GM19372 (cell line): ENCODE measurements at regions not wholly inside any gene's neighbourhood (a gene's known extent, or its start where the extent isn't known, plus 50 kb on each side); places are given as distances from the start of the nearest gene placed in this dataset.
A peak's percentile ranks its signal among the peaks of the same experiment; 100 is the strongest.

Experiments used
- ATAC-seq: cut with Tn5 transposase; IDR thresholded peaks from one replicate; pipeline ENCODE4 v1.9.1; 2021; ENCODE audit warnings: mild to moderate bottlenecking, low read depth, moderate library complexity; ENCODE audit not compliant: unreplicated experiment

DNA sequence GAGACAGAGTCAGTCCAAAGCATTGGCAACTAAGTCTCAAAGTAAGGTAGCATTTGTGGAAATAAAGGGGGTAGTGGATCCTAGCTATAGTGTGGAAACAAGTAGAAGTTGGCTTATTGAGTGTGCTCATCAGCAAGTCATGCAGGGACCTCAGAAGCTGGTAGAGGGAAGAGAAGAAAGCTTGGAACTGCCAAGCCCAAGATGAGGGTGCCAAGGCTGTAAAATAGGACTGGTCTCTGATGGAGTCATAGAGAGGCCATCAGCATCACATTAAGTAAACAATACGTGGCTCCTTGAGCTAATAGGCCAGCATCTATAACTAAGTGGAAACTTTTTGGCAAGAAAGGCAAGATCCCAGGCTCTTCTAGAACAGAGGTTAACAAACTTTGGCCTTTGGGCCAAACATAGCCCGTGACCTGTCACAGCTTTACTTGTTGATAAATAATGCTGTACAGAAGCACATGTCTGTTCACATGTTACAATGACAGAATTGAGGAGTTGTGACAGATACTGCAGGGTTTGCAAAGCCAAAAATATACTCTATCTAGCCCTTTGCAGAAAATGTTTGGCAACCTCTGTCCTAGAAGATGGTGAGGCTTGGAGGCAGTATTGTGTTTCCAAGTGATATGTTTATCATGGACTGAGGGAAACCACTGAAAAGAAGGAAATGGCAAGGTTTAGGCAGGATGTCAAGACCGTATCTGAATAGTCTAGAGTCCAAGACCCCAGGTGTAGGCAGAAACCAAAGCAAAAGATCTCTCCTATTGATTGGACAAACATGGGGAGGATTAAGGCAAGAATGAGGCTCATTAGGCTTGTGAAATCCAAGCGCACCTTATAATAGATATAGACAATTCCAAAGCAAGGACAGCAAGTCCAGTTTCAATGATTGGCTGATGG lies 62.5 kb upstream of the CD44 start:
- ATAC-seq: no peak

DNA sequence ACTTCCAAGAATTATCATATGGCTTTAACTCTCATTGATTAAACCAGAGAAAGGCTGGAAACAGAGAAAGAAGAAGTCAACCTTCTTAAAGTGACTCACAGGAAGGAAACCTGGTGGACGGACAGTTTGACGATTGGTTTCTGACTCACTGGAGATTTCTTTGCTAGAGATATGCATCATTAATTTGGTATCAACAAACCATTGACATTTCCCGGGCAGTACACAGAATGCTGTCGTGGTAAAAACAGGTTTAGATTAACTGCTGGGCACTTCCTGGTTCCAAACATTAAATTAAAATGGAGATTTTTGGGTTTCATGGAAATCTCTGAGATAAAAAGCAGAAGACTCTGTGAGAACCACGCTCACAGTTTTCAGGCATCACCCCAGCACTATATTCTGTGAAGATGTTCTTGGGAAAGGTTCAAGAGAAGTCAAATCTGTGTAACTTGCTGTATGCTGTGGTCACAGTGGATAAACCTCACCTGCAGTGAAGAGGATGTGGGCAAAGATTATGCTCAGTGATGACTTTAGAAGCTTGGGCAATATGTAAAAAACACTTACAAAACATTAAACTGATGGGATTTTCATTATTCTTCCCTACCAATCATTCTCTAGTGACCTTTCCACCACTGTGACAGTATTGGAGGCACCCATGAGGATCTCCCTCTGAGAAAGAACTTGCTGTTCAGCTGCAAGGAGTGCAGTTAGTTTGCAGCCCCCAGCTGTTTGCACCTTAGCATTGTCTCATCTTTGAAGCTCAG lies 61.1 kb upstream of the CD44 start:
- peak; percentile 29 for ATAC-seq

DNA sequence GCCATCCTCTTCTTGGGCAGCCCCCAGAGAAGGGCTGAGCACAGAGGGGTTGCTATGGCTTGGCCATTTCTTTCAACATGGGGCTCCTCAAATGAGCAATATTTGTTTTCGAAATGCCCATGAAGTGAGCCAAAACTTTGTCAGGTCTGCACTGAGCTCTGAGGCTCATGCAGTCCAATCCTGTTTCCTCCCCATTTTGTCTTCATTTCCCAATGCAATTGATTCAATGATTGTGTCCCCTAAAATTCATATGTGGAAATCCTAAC lies 60.6 kb upstream of the CD44 start:
- ATAC-seq: no peak

DNA sequence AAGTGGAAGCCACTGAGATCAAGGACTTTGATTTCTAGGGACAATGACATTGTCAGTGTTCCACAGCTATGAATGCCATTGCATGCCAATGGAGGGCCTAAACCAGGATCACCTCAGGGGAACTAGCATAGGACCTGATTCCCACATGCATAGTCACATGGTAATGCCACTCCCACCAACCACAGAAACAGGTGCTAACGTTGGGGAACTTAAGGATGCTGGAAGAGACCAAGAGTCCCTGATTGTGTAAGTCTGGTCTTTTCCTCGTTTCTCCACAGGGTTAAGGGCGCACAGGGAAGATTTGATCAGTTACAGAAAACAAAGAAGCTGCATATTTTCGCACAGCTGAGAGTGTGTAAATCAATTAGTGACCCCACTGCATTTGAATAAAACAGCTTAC lies 59.4 kb upstream of the CD44 start:
- no peak for ATAC-seq

DNA sequence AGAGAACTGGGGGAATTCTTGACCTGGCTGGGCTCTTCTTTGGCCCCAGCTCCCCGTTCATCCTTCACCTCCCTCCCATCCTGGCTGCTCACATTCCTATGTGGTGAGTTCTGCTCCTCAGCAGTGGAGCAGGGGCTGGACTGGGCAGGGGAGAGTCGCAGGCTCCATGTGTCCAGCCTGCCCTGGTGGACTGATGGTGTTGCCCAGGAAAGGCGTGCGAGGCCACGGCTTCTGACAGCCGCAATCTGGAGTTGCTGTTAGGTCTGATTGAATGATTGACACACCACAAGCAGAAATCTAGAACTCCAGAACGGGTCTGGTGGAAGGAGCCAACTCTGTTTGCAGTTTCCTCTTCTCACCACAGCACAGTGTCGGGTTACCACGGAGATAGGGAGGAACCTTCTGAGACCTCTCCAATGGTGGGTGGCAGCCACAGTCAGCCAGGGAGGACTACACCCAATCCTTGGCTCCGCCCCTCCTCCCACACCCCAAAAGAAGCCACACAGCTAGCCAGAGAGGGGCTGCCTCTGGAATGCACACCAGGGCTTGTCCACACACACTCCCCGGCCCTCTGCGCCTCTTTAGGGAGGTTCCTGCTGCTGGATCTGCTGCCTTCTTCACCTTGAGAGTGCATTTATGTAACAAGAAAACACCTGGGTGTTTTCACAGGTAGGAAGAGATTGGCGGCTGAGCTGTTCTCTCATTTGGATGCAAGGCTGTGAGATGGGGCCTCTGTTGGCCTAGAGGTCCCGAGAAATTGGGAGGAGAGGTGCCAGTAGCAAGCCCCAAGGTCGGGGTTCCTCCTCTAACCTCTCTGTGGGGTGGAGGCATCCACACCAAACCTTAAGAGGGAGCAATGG lies 56.4 kb upstream of the CD44 start:
- peak; percentile 79 for ATAC-seq

DNA sequence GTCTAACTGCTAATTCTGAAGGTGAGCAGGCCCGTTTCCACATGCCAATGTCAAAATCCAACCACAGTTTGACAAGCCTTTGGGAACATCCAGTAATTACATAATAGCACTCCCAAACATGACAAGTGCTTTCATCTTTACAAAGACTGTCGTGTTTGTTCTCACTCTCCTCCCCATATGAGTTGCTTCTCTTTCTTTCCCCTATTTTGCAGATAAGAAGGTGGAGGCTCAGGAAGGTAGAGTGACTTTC lies 55.9 kb upstream of the CD44 start:
- no peak for ATAC-seq

DNA sequence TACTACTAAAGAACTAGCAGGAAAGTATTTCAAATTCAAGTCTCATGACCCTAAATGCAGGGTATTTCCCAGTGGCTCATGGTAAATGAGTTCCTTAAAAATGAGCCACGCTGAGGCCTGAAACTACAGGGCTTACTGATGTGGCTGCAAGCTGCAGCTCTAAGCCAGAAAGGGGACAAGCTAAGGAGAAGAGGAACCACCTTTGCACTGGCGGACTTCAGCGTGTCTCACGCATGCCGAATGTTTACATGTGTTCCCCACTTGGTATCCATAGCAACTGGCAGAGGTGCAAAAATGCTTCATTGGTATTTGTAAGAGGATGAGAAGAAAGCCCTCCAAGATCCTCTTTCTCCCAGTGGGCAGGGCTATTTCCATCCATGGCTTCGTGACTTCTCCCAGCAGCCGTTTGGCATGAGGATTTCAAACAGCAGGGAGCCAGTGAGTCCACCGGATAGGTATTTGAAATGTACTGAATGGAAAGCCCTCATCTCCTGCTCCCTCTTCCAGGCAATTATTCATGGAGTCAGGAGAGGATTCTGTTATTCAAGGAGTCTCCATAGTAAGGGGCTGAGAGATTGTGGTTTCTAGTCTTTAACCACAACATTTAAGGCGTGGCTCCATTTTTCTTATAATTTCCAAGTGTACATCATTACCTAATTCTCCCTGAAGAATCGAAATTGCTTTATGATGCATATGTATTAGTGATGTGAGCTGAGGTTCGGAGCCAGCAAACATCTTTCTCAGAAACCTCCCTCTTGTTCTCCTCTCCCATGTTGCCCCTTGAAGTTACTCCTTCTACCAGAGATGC lies 55.3 kb upstream of the CD44 start:
- ATAC-seq: peak; percentile 45

DNA sequence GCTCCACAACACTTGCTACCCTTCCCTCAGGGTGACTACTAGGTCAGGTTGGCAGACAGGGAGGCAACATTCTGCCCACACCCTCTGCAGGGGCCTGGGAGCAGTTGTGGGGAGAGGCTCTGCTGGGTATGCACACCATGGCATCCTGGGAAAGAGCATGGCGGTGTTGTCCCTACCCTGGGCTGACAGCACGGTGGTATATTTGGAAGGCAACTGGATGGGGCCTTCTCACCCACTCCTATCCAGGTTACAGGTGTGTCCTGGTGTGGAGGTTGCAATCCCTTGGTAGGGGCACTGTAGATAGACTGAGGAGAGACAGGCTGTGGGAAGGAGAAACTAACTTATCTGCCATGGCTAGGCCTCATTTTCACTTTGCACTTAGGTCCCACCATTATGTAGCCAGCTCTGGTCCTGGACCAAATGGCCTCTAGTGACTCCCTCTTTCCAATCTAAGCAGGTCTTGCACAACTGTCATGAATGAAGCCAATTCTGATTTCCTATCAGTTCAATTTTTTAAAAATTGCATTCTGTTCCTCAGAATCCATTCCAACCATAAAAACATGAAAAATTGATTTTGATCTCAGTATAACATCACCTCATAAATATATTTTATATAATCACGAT lies 54.0 kb upstream of the CD44 start:
- ATAC-seq: no peak

DNA sequence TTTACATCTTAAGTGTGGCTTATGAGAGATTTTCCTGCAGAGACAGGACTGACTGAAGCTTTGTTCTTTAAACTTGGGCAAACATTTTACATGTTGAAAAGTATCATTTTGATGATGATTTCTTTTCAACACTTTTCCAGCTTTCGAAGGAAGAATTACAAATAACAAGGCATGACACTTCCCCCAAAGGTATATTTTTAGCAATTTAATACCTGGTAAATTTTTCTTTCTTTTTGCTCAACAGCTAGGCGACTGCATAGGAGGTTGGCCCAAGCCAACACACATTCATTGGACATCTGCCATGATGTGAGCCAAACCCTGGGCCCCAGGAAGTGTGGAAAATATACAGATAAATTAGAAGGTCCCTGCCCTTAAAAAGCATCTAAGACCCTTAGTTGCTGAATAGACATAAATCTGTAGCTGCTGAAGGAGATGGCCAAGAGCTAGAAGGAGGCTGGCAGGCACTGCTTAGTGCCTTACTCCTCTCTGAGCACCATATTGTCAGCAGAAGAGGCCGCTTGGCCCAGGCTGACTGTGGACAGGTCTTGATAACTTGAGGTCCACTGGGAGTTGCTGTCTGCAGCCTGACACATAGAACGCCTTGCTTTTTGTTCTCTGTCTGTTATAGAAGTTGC lies 53.3 kb upstream of the CD44 start:
- no peak for ATAC-seq

DNA sequence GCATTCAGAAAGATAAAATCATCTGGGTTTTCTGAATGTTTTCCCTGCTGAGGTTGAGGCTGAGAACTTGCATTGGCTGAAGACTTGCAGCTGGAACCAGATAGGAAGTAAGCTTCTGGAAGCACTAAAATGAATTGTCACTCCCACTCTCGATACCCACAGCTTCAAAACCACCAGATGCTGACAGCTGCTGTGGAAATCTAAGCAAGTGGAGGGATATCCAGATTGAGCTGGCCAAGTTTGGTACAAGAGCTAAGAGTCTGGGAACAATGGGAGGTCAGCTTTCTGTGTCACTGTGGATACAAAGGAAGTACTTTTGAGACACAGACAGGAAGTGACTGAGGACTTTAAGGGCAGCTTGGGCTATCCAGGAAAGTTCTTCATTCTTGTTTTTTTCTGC lies 51.3 kb upstream of the CD44 start:
- ATAC-seq: no peak

DNA sequence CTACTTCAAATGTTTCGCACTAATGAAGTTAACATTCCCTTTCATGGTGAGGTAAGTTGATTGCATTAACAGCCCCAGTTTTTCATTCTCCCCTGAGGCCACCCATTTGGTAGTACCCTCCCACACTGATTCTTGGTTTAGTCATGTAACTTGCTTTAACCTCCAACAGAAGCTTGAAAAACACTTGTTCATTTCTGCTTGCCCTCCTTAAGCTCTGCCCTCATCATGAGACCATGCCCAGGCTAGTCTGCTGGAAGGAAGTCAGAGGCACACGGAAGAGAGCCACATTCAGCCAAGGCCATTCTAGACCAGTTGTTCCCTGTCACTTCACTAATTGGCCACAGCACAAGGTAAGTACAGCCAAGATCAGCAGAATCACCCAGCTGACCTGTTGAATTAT lies 50.7 kb upstream of the CD44 start:
- no peak for ATAC-seq

DNA sequence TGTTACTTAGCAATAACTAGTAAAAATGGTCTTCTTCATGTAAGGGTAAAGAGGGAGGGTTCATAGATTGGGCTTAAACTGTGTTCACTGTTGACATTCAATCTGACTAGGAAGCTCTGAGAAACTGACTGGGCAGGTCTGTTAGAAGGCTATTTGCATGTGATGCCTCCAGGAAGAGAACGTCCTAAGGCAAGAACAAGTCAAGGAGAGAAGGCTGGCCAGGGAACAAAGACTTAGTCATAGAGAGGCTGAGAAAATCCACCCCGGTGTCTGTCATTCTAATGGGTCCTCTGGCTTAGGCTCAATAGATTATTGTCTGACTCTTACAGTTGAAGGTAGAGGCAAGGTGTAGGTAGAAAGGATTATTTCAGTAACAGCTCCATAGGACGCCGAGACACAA lies 50.3 kb upstream of the CD44 start:
- ATAC-seq: no peak
